Progenitor cell of endocrine pancreas (in vitro differentiated cells): ENCODE measurements at regions not wholly inside any gene's neighbourhood (a gene's known extent, or its start where the extent isn't known, plus 50 kb on each side); places are given as distances from the start of the nearest gene placed in this dataset.

ENCODE experiments used
- DNase-seq: peaks from one replicate; pipeline ENCODE4 v3.0.0; 2021; ENCODE audit warnings: low spot score; ENCODE audit not compliant: unreplicated experiment
- H3K27ac Mint-ChIP-seq: 2 replicates; pipeline ENCODE4 v1.8.0; 2021; ENCODE audit warnings: mild to moderate bottlenecking, moderate library complexity, mixed read lengths
- H3K27me3 Mint-ChIP-seq: 2 replicates; pipeline ENCODE4 v1.8.0; 2021; ENCODE audit warnings: mixed read lengths
- H3K36me3 Mint-ChIP-seq: 2 replicates; pipeline ENCODE4 v1.8.0; 2022; ENCODE audit warnings: mixed read lengths; ENCODE audit not compliant: insufficient read depth
- H3K4me1 Mint-ChIP-seq: 2 replicates; pipeline ENCODE4 v1.8.0; 2021; ENCODE audit warnings: low read depth, mixed read lengths
- H3K4me3 Mint-ChIP-seq: 2 replicates; pipeline ENCODE4 v1.8.0; 2021; ENCODE audit warnings: low read depth, mild to moderate bottlenecking, moderate library complexity, mixed read lengths
- H3K9me3 Mint-ChIP-seq: 2 replicates; pipeline ENCODE4 v1.8.0; 2021; ENCODE audit warnings: low read depth, mixed read lengths
- CTCF ChIP-seq: fragments of 200-600 bp; sonication (generic); IDR thresholded peaks from one replicate; pipeline ENCODE4 v1.5.0; 2021; ENCODE audit warnings: antibody characterized with exemption, mild to moderate bottlenecking; ENCODE audit not compliant: unreplicated experiment

- Mint-ChIP-seq H3K36me3 (no peaks in the 10 kb centered on the region), H3K27ac (peak overlapping the region; percentile 30), H3K4me1 (no peaks in the 10 kb centered on the region), H3K9me3 (peaks cover 3% of the 10 kb centered on the region), H3K27me3 (peaks cover 11% of the 10 kb centered on the region), H3K4me3 (no peak overlapping the region)
- no peak for TF ChIP-seq CTCF
- no peak for DNase-seq
Measured at GRCh38 chr1:17488995-17489767, 49.7 kb upstream of the RCC2 start.
